MM.1S (cell line): ENCODE measurements at regions not wholly inside any gene's neighbourhood (a gene's known extent, or its start where the extent isn't known, plus 50 kb on each side); places are given as distances from the start of the nearest gene placed in this dataset.

ENCODE experiments used
- CTCF ChIP-seq: fragments of 300-600 bp; sonication (generic); IDR thresholded peaks from 2 replicates; pipeline ENCODE4 v1.5.1; 2016; ENCODE audit warnings: antibody characterized with exemption, low read length, mixed read lengths
- EZH2phosphoT487 ChIP-seq: fragments of 300-600 bp; sonication (generic); IDR thresholded peaks from 2 replicates; pipeline ENCODE4 v1.6.1; 2018; ENCODE audit warnings: antibody characterized with exemption, low read length

- no peak for TF ChIP-seq CTCF
- TF ChIP-seq EZH2phosphoT487: no peak
Observed at GRCh38 chr12:42976122-42976521, 386.6 kb upstream of the PRICKLE1 start.
